ENCODE measurements at regions not wholly inside any gene's neighbourhood (a gene's known extent, or its start where the extent isn't known, plus 50 kb on each side); places are given as distances from the start of the nearest gene placed in this dataset.

GRCh38 chr10:1802413-1802812, 65.1 kb upstream of the ADARB2 start:
- in situ Hi-C loops (cut with MboI; ENCODE audit: low sequenced_read_pairs): no loop called here

- in situ Hi-C loops (cut with MboI; ENCODE audit: low sequenced_read_pairs): no loop called here
Observed at GRCh38 chr10:1788401-1788800, 51.1 kb upstream of the ADARB2 start.
